ENCODE measurements at regions not wholly inside any gene's neighbourhood (a gene's known extent, or its start where the extent isn't known, plus 50 kb on each side); places are given as distances from the start of the nearest gene placed in this dataset.
A peak's percentile ranks its signal among the peaks of the same experiment; 100 is the strongest.

- peak; percentile 25 for DNase-seq (ENCODE audit: low spot score)
- TF ChIP-seq CTCF (IDR thresholded peaks at IDR 0.05; ENCODE audit: extremely low read depth, missing control alignments) = peak; percentile 45
Measured at GRCh38 chr3:178385280-178385952, 150.8 kb upstream of the KCNMB2 start.

- no peak for TF ChIP-seq CTCF (IDR thresholded peaks at IDR 0.05; ENCODE audit: extremely low read depth, missing control alignments)
- no peak for DNase-seq (ENCODE audit: low spot score)
Measured at GRCh38 chr3:178386401-178386800, 149.8 kb upstream of the KCNMB2 start.

- no peak for TF ChIP-seq CTCF (IDR thresholded peaks at IDR 0.05; ENCODE audit: extremely low read depth, missing control alignments)
- no peak for DNase-seq (ENCODE audit: low spot score)
Measured at GRCh38 chr3:178386880-178387279, 149.4 kb upstream of the KCNMB2 start.

- DNase-seq (ENCODE audit: low spot score) = no peak
- TF ChIP-seq CTCF (IDR thresholded peaks at IDR 0.05; ENCODE audit: extremely low read depth, missing control alignments) = no peak
Measured at GRCh38 chr3:178388473-178388872, 147.8 kb upstream of the KCNMB2 start.

- DNase-seq (ENCODE audit: low spot score) = no peak
Measured at GRCh38 chr3:178389258-178389657, 147.0 kb upstream of the KCNMB2 start.

GRCh38 chr3:178392511-178392926 lies 143.7 kb upstream of the KCNMB2 start:
- no peak for DNase-seq (ENCODE audit: low spot score)
- no peak for TF ChIP-seq CTCF (IDR thresholded peaks at IDR 0.05; ENCODE audit: extremely low read depth, missing control alignments)

More at GRCh38 chr3:178389258-178389657, 147.0 kb upstream of the KCNMB2 start:
- no peak for TF ChIP-seq CTCF (IDR thresholded peaks at IDR 0.05; ENCODE audit: extremely low read depth, missing control alignments)

GRCh38 chr3:178393146-178393545 lies 143.1 kb upstream of the KCNMB2 start:
- DNase-seq (ENCODE audit: low spot score) = no peak
- TF ChIP-seq CTCF (IDR thresholded peaks at IDR 0.05; ENCODE audit: extremely low read depth, missing control alignments) = no peak
